ENCODE measurements at regions not wholly inside any gene's neighbourhood (a gene's known extent, or its start where the extent isn't known, plus 50 kb on each side); places are given as distances from the start of the nearest gene placed in this dataset.

DNA sequence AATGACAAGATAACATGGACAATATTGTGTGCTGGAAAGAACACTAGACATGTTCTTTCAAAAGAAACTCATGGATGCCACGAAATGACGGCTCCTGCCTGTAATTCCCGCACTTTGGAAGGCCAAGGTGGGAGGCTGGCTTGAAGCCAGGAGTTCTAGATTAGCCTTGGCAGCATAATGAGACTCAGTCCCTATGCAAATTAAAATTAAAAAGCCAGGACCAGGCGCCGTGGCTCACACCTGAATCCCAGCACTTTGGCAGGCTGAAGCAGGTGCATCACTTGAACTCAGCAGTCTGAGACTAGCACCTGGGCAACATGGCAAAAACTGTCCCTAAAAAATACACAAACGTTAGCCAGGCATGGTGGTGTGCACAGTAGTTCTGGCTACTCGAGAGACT lies 814.2 kb downstream of the BRINP1 start:
- TF ChIP-seq, protein P1, sequence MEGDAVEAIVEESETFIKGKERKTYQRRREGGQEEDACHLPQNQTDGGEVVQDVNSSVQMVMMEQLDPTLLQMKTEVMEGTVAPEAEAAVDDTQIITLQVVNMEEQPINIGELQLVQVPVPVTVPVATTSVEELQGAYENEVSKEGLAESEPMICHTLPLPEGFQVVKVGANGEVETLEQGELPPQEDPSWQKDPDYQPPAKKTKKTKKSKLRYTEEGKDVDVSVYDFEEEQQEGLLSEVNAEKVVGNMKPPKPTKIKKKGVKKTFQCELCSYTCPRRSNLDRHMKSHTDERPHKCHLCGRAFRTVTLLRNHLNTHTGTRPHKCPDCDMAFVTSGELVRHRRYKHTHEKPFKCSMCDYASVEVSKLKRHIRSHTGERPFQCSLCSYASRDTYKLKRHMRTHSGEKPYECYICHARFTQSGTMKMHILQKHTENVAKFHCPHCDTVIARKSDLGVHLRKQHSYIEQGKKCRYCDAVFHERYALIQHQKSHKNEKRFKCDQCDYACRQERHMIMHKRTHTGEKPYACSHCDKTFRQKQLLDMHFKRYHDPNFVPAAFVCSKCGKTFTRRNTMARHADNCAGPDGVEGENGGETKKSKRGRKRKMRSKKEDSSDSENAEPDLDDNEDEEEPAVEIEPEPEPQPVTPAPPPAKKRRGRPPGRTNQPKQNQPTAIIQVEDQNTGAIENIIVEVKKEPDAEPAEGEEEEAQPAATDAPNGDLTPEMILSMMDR (conservative IDR thresholded peaks at IDR 0.05; ENCODE audit: low read length): no peak
- no peak for TF ChIP-seq EZH2phosphoT487 (IDR thresholded peaks at IDR 0.05; ENCODE audit: borderline replicate concordance)
